H9 (cell line): ENCODE measurements at regions not wholly inside any gene's neighbourhood (a gene's known extent, or its start where the extent isn't known, plus 50 kb on each side); places are given as distances from the start of the nearest gene placed in this dataset.

Experiments used
- DNase-seq: peaks from one replicate; pipeline ENCODE4 v3.0.0-alpha.2; 2017
- H2AFZ ChIP-seq: one replicate; pipeline ENCODE4 v1.6.1; 2013; ENCODE audit warnings: mild to moderate bottlenecking, low read length, control low read depth, moderate library complexity
- H2AK5ac ChIP-seq: 2 replicates; pipeline ENCODE4 v1.6.1; 2013; ENCODE audit warnings: low read length, control low read depth, mixed read lengths; ENCODE audit not compliant: insufficient read length
- H2BK120ac ChIP-seq: one replicate; pipeline ENCODE4 v1.6.1; 2013; ENCODE audit warnings: low read depth, mild to moderate bottlenecking, low read length, control low read depth, inconsistent platforms; ENCODE audit not compliant: poor library complexity, severe bottlenecking
- H2BK12ac ChIP-seq: 2 replicates; pipeline ENCODE4 v1.6.1; 2013; ENCODE audit warnings: low read length, control low read depth, mixed read lengths, low read depth; ENCODE audit not compliant: insufficient read length
- H2BK15ac ChIP-seq: 2 replicates; pipeline ENCODE4 v1.6.1; 2013; ENCODE audit warnings: low read depth, low read length, control low read depth
- H2BK20ac ChIP-seq: one replicate; pipeline ENCODE4 v1.6.1; 2013; ENCODE audit warnings: low read depth, mild to moderate bottlenecking, low read length, control low read depth, inconsistent platforms; ENCODE audit not compliant: poor library complexity, severe bottlenecking
- H2BK5ac ChIP-seq: 2 replicates; pipeline ENCODE4 v1.6.1; 2013; ENCODE audit warnings: low read length, control low read depth, mixed read lengths; ENCODE audit not compliant: insufficient read length
- H3K14ac ChIP-seq: 2 replicates; pipeline ENCODE4 v1.6.1; 2013; ENCODE audit warnings: low read length, control low read depth; ENCODE audit not compliant: insufficient read depth
- H3K18ac ChIP-seq: 2 replicates; pipeline ENCODE4 v1.6.1; 2013; ENCODE audit warnings: low read depth, mild to moderate bottlenecking, mixed read lengths, low read length, control low read depth; ENCODE audit not compliant: insufficient read length
- H3K23ac ChIP-seq: 2 replicates; pipeline ENCODE4 v1.6.1; 2013; ENCODE audit warnings: low read length, control low read depth, mixed read lengths, low read depth; ENCODE audit not compliant: insufficient read length
- H3K23me2 ChIP-seq: 2 replicates; pipeline ENCODE4 v1.6.1; 2013; ENCODE audit warnings: low read depth, mild to moderate bottlenecking, mixed read lengths, low read length, control low read depth; ENCODE audit not compliant: insufficient read length, poor library complexity, severe bottlenecking
- H3K27ac ChIP-seq: 2 replicates; pipeline ENCODE4 v1.5.1; 2013; ENCODE audit warnings: low read length, control low read depth, mixed read lengths, low read depth; ENCODE audit not compliant: insufficient read length
- H3K27me3 ChIP-seq: 2 replicates; pipeline ENCODE4 v1.6.1; 2013; ENCODE audit warnings: low read length, control low read depth, inconsistent platforms; ENCODE audit not compliant: insufficient read depth
- H3K4ac ChIP-seq: 2 replicates; pipeline ENCODE4 v1.6.1; 2013; ENCODE audit warnings: low read depth, mild to moderate bottlenecking, control low read depth, inconsistent platforms, low read length, moderate library complexity
- H3K4me1 ChIP-seq: 2 replicates; pipeline ENCODE4 v1.6.1; 2013; ENCODE audit warnings: low read length, control low read depth, inconsistent platforms; ENCODE audit not compliant: insufficient read depth
- H3K4me2 ChIP-seq: 2 replicates; pipeline ENCODE4 v1.6.1; 2013; ENCODE audit warnings: low read length, control low read depth, mixed read lengths; ENCODE audit not compliant: insufficient read length, insufficient read depth
- H3K56ac ChIP-seq: 2 replicates; pipeline ENCODE4 v1.6.1; 2013; ENCODE audit warnings: low read depth, mild to moderate bottlenecking, mixed read lengths, low read length, control low read depth; ENCODE audit not compliant: insufficient read length
- H3K79me1 ChIP-seq: 2 replicates; pipeline ENCODE4 v1.6.1; 2013; ENCODE audit warnings: low read depth, mild to moderate bottlenecking, moderate library complexity, low read length, control low read depth, inconsistent platforms; ENCODE audit not compliant: insufficient read depth, poor library complexity, severe bottlenecking
- H3K79me2 ChIP-seq: 2 replicates; pipeline ENCODE4 v1.6.1; 2013; ENCODE audit warnings: low read length, control low read depth, inconsistent platforms; ENCODE audit not compliant: insufficient read depth
- H3K9ac ChIP-seq: 2 replicates; pipeline ENCODE4 v1.6.1; 2013; ENCODE audit warnings: low read length, control low read depth, mixed read lengths; ENCODE audit not compliant: insufficient read length; ENCODE audit errors: extremely low read depth
- H3K9me3 ChIP-seq: one replicate; pipeline ENCODE4 v1.6.1; 2013; ENCODE audit warnings: low read depth, low read length, inconsistent platforms; ENCODE audit not compliant: control insufficient read depth
- H3T11ph ChIP-seq: one replicate; pipeline ENCODE4 v1.6.1; 2013; ENCODE audit warnings: mild to moderate bottlenecking, low read length, control low read depth, inconsistent platforms
- H4K20me1 ChIP-seq: one replicate; pipeline ENCODE4 v1.6.1; 2013; ENCODE audit not compliant: control insufficient read depth, insufficient read length, insufficient read depth
- H4K5ac ChIP-seq: 2 replicates; pipeline ENCODE4 v1.6.1; 2013; ENCODE audit warnings: low read depth, mild to moderate bottlenecking, mixed read lengths, low read length, control low read depth; ENCODE audit not compliant: insufficient read length
- H4K8ac ChIP-seq: replicated peaks from 2 replicates; pipeline ENCODE4 v1.6.1; 2013; ENCODE audit warnings: low read length, control low read depth, mixed read lengths, low read depth; ENCODE audit not compliant: insufficient read length
- H4K91ac ChIP-seq: 2 replicates; pipeline ENCODE4 v1.6.1; 2013; ENCODE audit warnings: low read depth, mild to moderate bottlenecking, moderate library complexity, mixed read lengths, low read length, control low read depth; ENCODE audit not compliant: insufficient read length
- H3K27ac Mint-ChIP-seq, 3 experiments: 2 replicates in 2 of 3; 3 replicates in 1 of 3; pipeline ENCODE4 v1.8.0; 2020 to 2021; ENCODE audit warnings: mixed read lengths in 3 of 3, mild to moderate bottlenecking in 1 of 3, moderate library complexity in 1 of 3
- H3K27me3 Mint-ChIP-seq: 2 replicates; pipeline ENCODE4 v1.8.0; 2021; ENCODE audit warnings: low read depth, mild to moderate bottlenecking, moderate library complexity, mixed read lengths
- H3K36me3 Mint-ChIP-seq, 3 experiments: 2 replicates in 2 of 3; 3 replicates in 1 of 3; pipeline ENCODE4 v1.8.0; 2020 to 2021; ENCODE audit warnings: low read depth in 3 of 3, mixed read lengths in 3 of 3; ENCODE audit not compliant: insufficient read depth in 1 of 3
- H3K4me1 Mint-ChIP-seq, 2 experiments: 2 replicates each; pipeline ENCODE4 v1.8.0; 2020; ENCODE audit warnings: mixed read lengths in 2 of 2
- H3K4me3 Mint-ChIP-seq, 2 experiments: 2 replicates in 1 of 2; 3 replicates in 1 of 2; pipeline ENCODE4 v1.8.0; 2020 to 2021; ENCODE audit warnings: mild to moderate bottlenecking in 2 of 2, mixed read lengths in 2 of 2, moderate library complexity in 1 of 2
- H3K9me3 Mint-ChIP-seq, 2 experiments: 2 replicates in 1 of 2; 3 replicates in 1 of 2; pipeline ENCODE4 v1.8.0; 2020; ENCODE audit warnings: mild to moderate bottlenecking in 2 of 2, mixed read lengths in 2 of 2, moderate library complexity in 1 of 2
- CTCF ChIP-seq: fragments of 200-600 bp; sonication (generic); conservative IDR thresholded peaks from 3 replicates; pipeline ENCODE4 v1.8.0; 2021; ENCODE audit warnings: antibody characterized with exemption, mild to moderate bottlenecking
- WGBS: extraction: QIAGEN DNeasy Blood & Tissue Kit; methylation state at CpG from one replicate; pipeline ENCODE4 v1.1.7; 2013; ENCODE audit warnings: missing lambda C conversion rate, low lambda C conversion rate, mixed read lengths; ENCODE audit not compliant: insufficient read length; ENCODE audit errors: extremely low coverage; 5-methylcytosine and 5-hydroxymethylcytosine counted together

GRCh38 chr5:164555809-164556208 is 1050.4 kb downstream of the MAT2B start:
- H3K14ac ChIP-seq = no peak overlapping the region
- H2BK12ac ChIP-seq = no peak overlapping the region
- no peak overlapping the region for H3K56ac ChIP-seq
- Mint-ChIP-seq H3K4me1 (no peaks in the 10 kb centered on the region), H3K9me3 (no peaks in the 10 kb centered on the region), H3K4me3 (no peak overlapping the region), H3K27me3 (no peaks in the 10 kb centered on the region), H3K27ac (no peak overlapping the region), H3K36me3 (no peaks in the 10 kb centered on the region)
- no peaks in the 10 kb centered on the region for H3K9me3 ChIP-seq
- no peak overlapping the region for H4K91ac ChIP-seq
- WGBS = no CpG with 5 or more reads among the region's 2 CpGs
- no peak for DNase-seq
- no peaks in the 10 kb centered on the region for H3K27me3 ChIP-seq
- no peak overlapping the region for H3K27ac ChIP-seq
- no peak overlapping the region for H2BK5ac ChIP-seq
- H3K9ac ChIP-seq = no peak overlapping the region
- H3K4ac ChIP-seq = no peak overlapping the region
- H3K18ac ChIP-seq = no peak overlapping the region
- no peak overlapping the region for H3T11ph ChIP-seq
- H2BK15ac ChIP-seq = no peak overlapping the region
- no peak overlapping the region for H4K5ac ChIP-seq
- H3K23ac ChIP-seq = no peak overlapping the region
- H2BK120ac ChIP-seq = no peak overlapping the region
- H2BK20ac ChIP-seq = no peak overlapping the region
- H3K23me2 ChIP-seq = no peaks in the 10 kb centered on the region
- H3K79me2 ChIP-seq = no peaks in the 10 kb centered on the region
- H2AFZ ChIP-seq = no peak overlapping the region
- H3K4me2 ChIP-seq = no peak overlapping the region
- TF ChIP-seq CTCF = no peak
- no peak overlapping the region for H4K8ac ChIP-seq
- H3K4me1 ChIP-seq = no peaks in the 10 kb centered on the region
- H2AK5ac ChIP-seq = no peak overlapping the region
- H4K20me1 ChIP-seq = no peaks in the 10 kb centered on the region
- H3K79me1 ChIP-seq = no peaks in the 10 kb centered on the region
